OCI-LY3 (cell line): ENCODE measurements at regions not wholly inside any gene's neighbourhood (a gene's known extent, or its start where the extent isn't known, plus 50 kb on each side); places are given as distances from the start of the nearest gene placed in this dataset.

Experiments
- H2AFZ ChIP-seq: fragments of 200-600, 300-600 bp; shearing (Covaris generic); 2 replicates; pipeline ENCODE4 v1.6.0; 2014; ENCODE audit warnings: antibody characterized with exemption, low read depth, low read length
- H3K27ac ChIP-seq: fragments of 200-600, 300-600 bp; sonication (generic); 2 replicates; pipeline ENCODE4 v1.5.1; 2014; ENCODE audit warnings: mild to moderate bottlenecking, low read length, moderate library complexity, mixed read lengths
- H3K27me3 ChIP-seq: fragments of 200-600, 300-600 bp; sonication (generic); 2 replicates; pipeline ENCODE4 v1.6.1; 2014; ENCODE audit warnings: low read depth, low read length, mixed read lengths
- H3K36me3 ChIP-seq: fragments of 200-600, 300-600 bp; sonication (generic); replicated peaks from 2 replicates; pipeline ENCODE3; 2014; ENCODE audit warnings: low read depth, low read length, mixed read lengths
- H3K4me1 ChIP-seq: fragments of 300-600, 200-600 bp; sonication (generic); 2 replicates; pipeline ENCODE4 v1.6.1; 2014; ENCODE audit warnings: low read length, mixed read lengths
- H3K4me2 ChIP-seq: fragments of 200-600, 300-600 bp; sonication (generic); 2 replicates; pipeline ENCODE4 v1.6.1; 2014; ENCODE audit warnings: low read length, mixed read lengths
- H3K4me3 ChIP-seq: fragments of 300-600, 200-600 bp; sonication (generic); 2 replicates; pipeline ENCODE4 v1.5.1; 2014; ENCODE audit warnings: antibody characterized with exemption, mild to moderate bottlenecking, low read length, moderate library complexity
- H3K79me2 ChIP-seq: fragments of 300-600, 200-600 bp; shearing (Covaris generic); 2 replicates; pipeline ENCODE4 v1.6.1; 2014; ENCODE audit warnings: mild to moderate bottlenecking, low read length, mixed read lengths
- H3K9ac ChIP-seq: fragments of 300-600, 200-600 bp; shearing (Covaris generic); 2 replicates; pipeline ENCODE4 v1.6.0; 2014; ENCODE audit warnings: mild to moderate bottlenecking, low read length, moderate library complexity
- H3K9me3 ChIP-seq: fragments of 200-600, 300-600 bp; shearing (Covaris generic); 2 replicates; pipeline ENCODE4 v1.6.1; 2014; ENCODE audit warnings: low read length, mixed read lengths; ENCODE audit not compliant: insufficient read depth
- H4K20me1 ChIP-seq: fragments of 200-600, 300-600 bp; sonication (generic); 2 replicates; pipeline ENCODE4 v1.6.1; 2016; ENCODE audit warnings: low read length, mixed read lengths; ENCODE audit not compliant: insufficient read depth
- CTCF ChIP-seq: fragments of 200-600, 300-600 bp; sonication (generic); IDR thresholded peaks from 2 replicates; pipeline ENCODE4 v1.5.1; 2014; ENCODE audit warnings: antibody characterized with exemption, low read length, low read depth
- EZH2phosphoT487 ChIP-seq: fragments of 200-600 bp; shearing (Covaris generic); IDR thresholded peaks from 2 replicates; pipeline ENCODE4 v1.6.1; 2018; ENCODE audit warnings: antibody characterized with exemption, mixed run types, low read depth

GRCh38 chr2:209305026-209305425 is 118.8 kb upstream of the MAP2 start:
- H3K4me2 ChIP-seq = no peak overlapping the region
- H3K4me1 ChIP-seq = no peaks in the 10 kb centered on the region
- no peaks in the 10 kb centered on the region for H3K79me2 ChIP-seq
- no peak for TF ChIP-seq CTCF
- no peaks in the 10 kb centered on the region for H3K36me3 ChIP-seq
- H4K20me1 ChIP-seq = no peaks in the 10 kb centered on the region
- no peak overlapping the region for H3K27ac ChIP-seq
- H3K4me3 ChIP-seq = no peak overlapping the region
- H3K27me3 ChIP-seq = no peaks in the 10 kb centered on the region
- H3K9ac ChIP-seq = no peak overlapping the region
- H2AFZ ChIP-seq = no peak overlapping the region
- H3K9me3 ChIP-seq = no peaks in the 10 kb centered on the region

- Histone ChIP-seq H3K4me2 (no peak overlapping the region), H3K36me3 (no peaks in the 10 kb centered on the region), H2AFZ (no peak overlapping the region), H3K4me3 (no peak overlapping the region), H3K27me3 (no peaks in the 10 kb centered on the region), H3K27ac (no peak overlapping the region), H3K79me2 (no peaks in the 10 kb centered on the region), H3K4me1 (no peaks in the 10 kb centered on the region), H4K20me1 (no peaks in the 10 kb centered on the region), H3K9ac (no peak overlapping the region), H3K9me3 (no peaks in the 10 kb centered on the region)
- no peak for TF ChIP-seq CTCF
- TF ChIP-seq EZH2phosphoT487 = no peak
These were observed 118.1 kb upstream of the MAP2 start for GRCh38 chr2:209305746-209306196.

- Histone ChIP-seq H3K36me3 (no peaks in the 10 kb centered on the region), H3K27ac (no peak overlapping the region), H3K9ac (no peak overlapping the region), H3K79me2 (no peaks in the 10 kb centered on the region), H2AFZ (no peak overlapping the region), H3K4me1 (no peaks in the 10 kb centered on the region), H3K27me3 (no peaks in the 10 kb centered on the region), H3K9me3 (no peaks in the 10 kb centered on the region), H3K4me2 (no peak overlapping the region), H3K4me3 (no peak overlapping the region), H4K20me1 (no peaks in the 10 kb centered on the region)
- no peak for TF ChIP-seq EZH2phosphoT487
- TF ChIP-seq CTCF = no peak
These were observed 116.5 kb upstream of the MAP2 start for GRCh38 chr2:209307161-209308001.

- Histone ChIP-seq H3K27me3 (no peaks in the 10 kb centered on the region), H3K9me3 (no peaks in the 10 kb centered on the region), H3K4me1 (no peaks in the 10 kb centered on the region), H3K27ac (no peak overlapping the region), H3K4me2 (no peak overlapping the region), H2AFZ (no peak overlapping the region), H4K20me1 (no peaks in the 10 kb centered on the region), H3K79me2 (no peaks in the 10 kb centered on the region), H3K36me3 (no peaks in the 10 kb centered on the region), H3K4me3 (no peak overlapping the region), H3K9ac (no peak overlapping the region)
- no peak for TF ChIP-seq EZH2phosphoT487
- TF ChIP-seq CTCF = no peak
These were observed 115.4 kb upstream of the MAP2 start for GRCh38 chr2:209308415-209308814.
